ENCODE measurements at regions not wholly inside any gene's neighbourhood (a gene's known extent, or its start where the extent isn't known, plus 50 kb on each side); places are given as distances from the start of the nearest gene placed in this dataset.

DNA sequence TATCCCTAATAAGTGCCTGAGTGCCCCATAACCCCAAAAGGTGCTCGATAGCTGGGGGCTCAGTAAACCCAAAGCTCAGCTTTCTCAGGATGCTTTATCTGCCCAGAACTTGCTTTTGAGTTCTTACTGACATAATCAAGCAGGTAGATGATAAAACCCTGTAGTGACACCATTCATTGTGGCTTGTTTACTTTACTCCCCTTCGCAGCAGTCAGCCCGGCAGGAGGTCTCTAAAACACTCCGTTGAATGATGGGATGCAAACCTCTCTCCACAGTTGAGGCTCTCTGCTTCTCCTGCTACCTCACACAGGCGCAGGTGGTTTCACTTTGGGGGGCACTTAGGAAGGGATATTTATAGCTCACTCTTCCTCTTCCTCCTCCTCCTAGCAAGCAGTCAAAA, 349.4 kb downstream of the HLX start:
- no peak for DNase-seq (ENCODE audit: low read depth)
- TF ChIP-seq, protein P1, sequence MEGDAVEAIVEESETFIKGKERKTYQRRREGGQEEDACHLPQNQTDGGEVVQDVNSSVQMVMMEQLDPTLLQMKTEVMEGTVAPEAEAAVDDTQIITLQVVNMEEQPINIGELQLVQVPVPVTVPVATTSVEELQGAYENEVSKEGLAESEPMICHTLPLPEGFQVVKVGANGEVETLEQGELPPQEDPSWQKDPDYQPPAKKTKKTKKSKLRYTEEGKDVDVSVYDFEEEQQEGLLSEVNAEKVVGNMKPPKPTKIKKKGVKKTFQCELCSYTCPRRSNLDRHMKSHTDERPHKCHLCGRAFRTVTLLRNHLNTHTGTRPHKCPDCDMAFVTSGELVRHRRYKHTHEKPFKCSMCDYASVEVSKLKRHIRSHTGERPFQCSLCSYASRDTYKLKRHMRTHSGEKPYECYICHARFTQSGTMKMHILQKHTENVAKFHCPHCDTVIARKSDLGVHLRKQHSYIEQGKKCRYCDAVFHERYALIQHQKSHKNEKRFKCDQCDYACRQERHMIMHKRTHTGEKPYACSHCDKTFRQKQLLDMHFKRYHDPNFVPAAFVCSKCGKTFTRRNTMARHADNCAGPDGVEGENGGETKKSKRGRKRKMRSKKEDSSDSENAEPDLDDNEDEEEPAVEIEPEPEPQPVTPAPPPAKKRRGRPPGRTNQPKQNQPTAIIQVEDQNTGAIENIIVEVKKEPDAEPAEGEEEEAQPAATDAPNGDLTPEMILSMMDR (IDR thresholded peaks at IDR 0.05; ENCODE audit: insufficient read depth, low read depth, low read length, missing control alignments): no peak
- H3K4me3 ChIP-seq (ENCODE audit: low read length): no peak overlapping the region

DNA sequence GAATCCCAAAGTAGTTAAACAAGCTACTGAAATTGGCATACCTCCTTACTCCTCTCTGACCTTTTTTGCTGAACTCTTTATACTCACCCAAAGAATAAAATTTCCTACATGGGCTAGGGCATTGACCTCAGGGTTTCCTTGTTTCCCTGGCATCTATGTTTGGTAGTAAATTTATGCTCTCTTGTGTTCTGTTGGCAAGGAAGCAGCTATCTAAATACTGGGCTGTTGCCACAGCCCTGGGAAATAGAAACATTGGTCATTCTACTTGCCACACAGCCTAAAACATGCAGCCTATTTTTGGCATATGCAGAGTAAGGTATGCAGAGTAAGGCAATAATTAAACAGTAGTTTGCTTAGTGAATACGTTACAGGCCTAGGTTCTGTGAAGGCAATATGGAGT, 351.4 kb downstream of the HLX start:
- H3K4me3 ChIP-seq (ENCODE audit: low read length): no peak overlapping the region
- no peak for DNase-seq (ENCODE audit: low read depth)
- TF ChIP-seq, protein P1 (IDR thresholded peaks at IDR 0.05; ENCODE audit: insufficient read depth, low read depth, low read length, missing control alignments): no peak

DNA sequence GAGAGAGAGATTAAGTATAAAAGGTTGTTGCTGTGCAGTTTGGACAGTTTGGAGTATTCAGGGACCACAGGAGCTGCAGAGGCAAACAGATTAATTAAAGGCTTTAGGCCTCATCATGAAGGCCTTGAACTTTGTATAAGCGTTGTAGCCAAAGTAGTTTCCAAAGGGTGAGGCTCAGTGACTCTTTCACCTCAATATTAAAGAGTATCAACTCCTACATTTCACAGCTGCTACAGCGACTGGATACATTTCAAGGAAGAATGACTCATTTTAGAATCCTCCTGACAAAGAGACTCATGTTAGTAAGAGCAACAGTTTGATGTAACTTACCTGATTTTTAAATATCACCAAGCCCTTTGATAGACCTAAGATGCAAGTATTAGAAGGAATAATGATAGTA, 355.5 kb downstream of the HLX start:
- no peak overlapping the region for H3K4me3 ChIP-seq (ENCODE audit: low read length)
- TF ChIP-seq, protein P1 (IDR thresholded peaks at IDR 0.05; ENCODE audit: insufficient read depth, low read depth, low read length, missing control alignments): no peak
- DNase-seq (ENCODE audit: low read depth): peak; percentile 43

DNA sequence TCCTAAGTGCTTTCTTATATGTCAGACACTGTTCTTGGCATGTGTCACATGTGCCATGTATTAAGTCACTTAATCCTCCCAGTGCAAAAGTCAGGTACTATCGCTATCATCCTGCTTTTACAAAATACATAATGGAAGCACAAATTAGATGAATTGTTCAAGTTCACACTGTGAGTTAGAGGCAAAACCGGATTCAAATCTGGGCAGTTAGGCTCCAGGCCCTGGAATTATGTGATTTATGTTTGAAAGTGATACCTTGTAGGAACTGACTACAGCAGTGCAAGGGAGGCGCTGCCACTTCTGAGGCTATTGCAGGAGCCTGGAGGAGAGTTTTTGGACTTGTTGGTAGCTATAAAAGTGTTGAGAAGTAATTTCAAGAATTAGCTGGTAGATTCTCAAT, 358.3 kb downstream of the HLX start:
- no peak overlapping the region for H3K4me3 ChIP-seq (ENCODE audit: low read length)
- no peak for DNase-seq (ENCODE audit: low read depth)
- TF ChIP-seq, protein P1 (IDR thresholded peaks at IDR 0.05; ENCODE audit: insufficient read depth, low read depth, low read length, missing control alignments): no peak

DNA sequence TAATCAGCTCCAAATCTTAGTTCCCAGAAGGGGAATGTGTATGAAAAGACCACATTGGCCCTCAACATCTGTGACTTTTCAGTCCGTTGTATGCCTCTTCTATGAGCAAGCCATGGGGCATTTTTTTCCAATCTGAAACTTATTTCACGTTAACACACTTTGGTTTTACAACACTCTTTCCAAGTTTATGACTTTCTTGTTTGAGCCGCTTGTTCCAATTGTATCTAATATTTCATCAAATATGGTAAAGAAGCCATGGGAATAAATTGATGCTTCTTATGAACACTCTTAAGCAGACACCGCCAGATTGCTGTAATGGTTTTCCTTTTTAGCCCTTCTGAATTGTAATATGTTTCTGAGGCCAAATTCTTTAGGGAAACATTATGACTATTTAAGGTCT, 359.9 kb downstream of the HLX start:
- H3K4me3 ChIP-seq (ENCODE audit: low read length): no peak overlapping the region
- TF ChIP-seq, protein P1 (IDR thresholded peaks at IDR 0.05; ENCODE audit: insufficient read depth, low read depth, low read length, missing control alignments): no peak
- DNase-seq (ENCODE audit: low read depth): no peak

DNA sequence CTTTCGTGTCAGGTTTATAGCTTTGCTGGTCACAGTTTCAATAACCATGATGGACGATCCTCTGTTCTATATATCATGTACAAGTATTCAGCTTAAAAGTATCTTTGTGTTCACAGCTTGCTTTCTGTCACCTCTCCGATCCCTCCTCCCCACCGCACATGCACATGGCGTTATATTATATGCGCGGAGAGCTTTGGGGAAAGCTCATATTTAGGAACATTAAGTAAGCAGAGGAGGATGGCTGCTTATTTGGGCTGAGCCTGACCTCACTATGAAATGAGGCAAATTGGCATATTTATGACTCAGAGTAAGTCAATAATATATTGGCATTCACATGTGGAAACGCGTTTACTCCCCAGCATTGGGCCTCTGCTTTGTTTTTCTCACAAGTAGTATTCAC, 360.5 kb downstream of the HLX start:
- TF ChIP-seq, protein P1 (IDR thresholded peaks at IDR 0.05; ENCODE audit: insufficient read depth, low read depth, low read length, missing control alignments): no peak
- no peak overlapping the region for H3K4me3 ChIP-seq (ENCODE audit: low read length)
- peak; percentile 67 for DNase-seq (ENCODE audit: low read depth)

DNA sequence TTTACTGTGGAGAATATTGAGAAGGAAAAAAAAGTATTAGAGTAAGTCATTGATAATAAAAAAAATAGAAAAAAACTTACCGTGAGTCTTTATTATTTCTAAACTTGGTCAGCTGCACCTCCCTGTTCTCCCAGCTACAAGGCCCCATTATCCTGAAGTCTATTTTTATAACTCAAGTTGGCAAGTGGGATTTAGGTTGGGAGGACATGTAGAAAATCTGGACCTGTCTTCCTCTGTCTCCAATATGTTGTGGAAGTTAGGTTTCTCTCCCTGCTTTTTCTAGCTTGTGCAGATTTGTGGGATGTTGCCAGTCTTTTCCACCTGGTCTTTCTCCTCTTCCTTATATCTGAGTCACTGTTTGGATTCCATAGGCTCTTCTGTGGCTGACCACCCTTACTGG, 361.4 kb downstream of the HLX start:
- TF ChIP-seq, protein P1 (IDR thresholded peaks at IDR 0.05; ENCODE audit: insufficient read depth, low read depth, low read length, missing control alignments): no peak
- no peak overlapping the region for H3K4me3 ChIP-seq (ENCODE audit: low read length)

More for the DNA sequence above, 361.4 kb downstream of the HLX start:
- peak; percentile 13 for DNase-seq (ENCODE audit: low read depth)
